Activated CD8-positive, alpha-beta memory T cell treated with anti-CD3 and anti-CD28 coated beads for 36 hours (primary cell): ENCODE measurements at regions not wholly inside any gene's neighbourhood (a gene's known extent, or its start where the extent isn't known, plus 50 kb on each side); places are given as distances from the start of the nearest gene placed in this dataset.
"Not testable (repeated sequence)": the region's sequence is repeated elsewhere in the genome, so short reads cannot be mapped to it uniquely, and the experiment has no call there.

Experiments
- CTCF ChIA-PET: fragments of 350-600 bp; sonication (Branson Sonifier 250); formaldehyde crosslinking; loops from one replicate; lab custom pipeline; 2021; ENCODE audit warnings: antibody characterized with exemption; lab: Charles Lee
- POLR2A ChIA-PET: fragments of 350-600 bp; sonication (Branson Sonifier 250); formaldehyde crosslinking; loops from one replicate; lab custom pipeline; 2021; ENCODE audit warnings: antibody characterized with exemption; lab: Charles Lee

DNA sequence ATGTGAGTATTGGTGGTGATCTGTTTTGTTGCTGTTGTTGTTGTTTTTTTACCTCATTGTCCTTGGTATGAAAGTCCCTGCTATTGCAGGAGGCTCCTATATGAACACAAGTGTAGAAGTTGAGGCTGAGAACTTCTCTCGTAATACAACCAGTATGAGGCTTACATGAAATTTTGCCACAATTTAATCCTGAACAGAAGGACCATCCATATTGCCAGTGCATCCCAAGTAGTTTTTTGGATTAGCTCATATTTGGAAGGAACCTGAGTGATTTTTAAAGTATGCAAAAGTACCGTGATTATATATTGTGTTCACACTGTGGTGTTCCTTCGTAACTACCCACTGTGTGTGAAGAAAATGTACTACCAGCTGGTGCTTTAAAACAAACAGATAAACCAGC is 2095.5 kb upstream of the WWC1 start:
- ChIA-PET CTCF (no interaction called here), POLR2A (no interaction called here)

DNA sequence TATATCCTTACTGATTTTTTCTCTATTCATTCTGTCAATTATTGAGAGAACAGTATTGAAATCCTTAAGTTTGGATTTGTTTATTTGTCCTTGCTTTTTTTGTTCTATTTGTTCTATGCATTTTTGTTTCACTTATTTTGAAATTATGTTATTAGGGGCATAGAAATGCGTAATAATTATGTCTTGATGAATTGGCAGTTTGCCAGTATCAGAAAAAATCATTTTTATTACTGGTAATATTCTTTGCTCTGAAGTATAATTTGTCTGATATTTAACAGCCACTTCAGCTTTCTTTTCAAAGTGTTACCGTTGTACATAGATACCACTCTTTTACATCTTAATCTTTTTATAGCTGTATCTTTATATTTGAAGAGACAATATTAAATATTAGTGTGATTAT is 2090.9 kb upstream of the WWC1 start:
- POLR2A ChIA-PET, result no interaction called here
- CTCF ChIA-PET, result no interaction called here

DNA sequence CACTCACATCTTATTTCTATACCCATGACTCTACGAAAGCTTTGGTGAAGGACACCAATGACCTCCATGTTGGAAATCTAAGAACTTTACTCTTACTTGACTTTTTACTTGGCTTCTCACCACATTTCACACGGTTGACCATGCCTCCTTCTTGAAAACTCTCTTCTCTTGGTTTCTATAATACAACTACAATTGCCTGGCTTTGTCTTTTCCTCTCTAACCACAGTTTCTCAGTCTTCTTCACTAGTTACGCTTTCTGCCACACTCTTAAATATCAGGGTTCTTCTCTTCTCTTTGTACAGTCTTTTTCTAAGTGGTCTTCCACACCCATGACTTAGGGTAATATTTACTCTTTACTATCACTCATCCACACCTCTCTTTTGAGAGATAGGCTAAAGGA is 2079.8 kb upstream of the WWC1 start:
- ChIA-PET CTCF (no interaction called here), POLR2A (no interaction called here)

DNA sequence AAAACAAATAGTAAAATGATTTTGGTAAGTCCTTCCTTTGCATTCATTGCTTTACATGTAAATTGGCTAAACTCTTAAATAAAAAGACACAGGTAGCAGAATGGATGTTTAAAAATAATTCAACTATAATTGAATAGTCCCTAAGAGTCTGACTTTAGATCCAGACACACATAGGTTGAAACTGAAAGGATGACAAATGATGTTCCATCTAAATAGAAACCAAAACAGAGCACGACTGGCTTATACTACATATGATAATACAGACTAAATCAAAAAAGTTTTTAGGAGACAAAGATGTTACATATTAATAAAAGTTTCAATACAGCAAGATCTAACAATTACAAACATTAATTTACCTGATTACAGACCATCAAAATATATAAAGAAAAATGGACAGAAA is 2055.1 kb upstream of the WWC1 start:
- CTCF ChIA-PET, result no interaction called here

DNA sequence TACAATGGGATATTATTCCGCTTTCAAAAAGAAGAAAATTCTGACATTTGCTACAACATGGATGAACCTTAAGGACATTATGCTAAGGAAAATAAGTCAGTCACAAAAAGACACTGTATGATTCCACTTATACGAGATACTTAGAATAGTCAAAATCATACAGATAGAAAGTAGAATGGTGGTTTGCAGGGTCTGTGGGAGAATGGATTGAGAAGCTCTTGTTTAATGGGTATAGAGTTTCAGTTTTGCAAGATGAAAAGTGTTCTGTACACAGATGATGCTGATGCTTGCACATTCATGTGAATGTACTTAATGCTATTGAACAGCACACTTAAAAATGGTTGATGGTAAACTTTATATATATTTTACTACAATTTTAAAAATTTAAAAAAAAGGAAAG is 2050.7 kb upstream of the WWC1 start:
- ChIA-PET CTCF (interaction anchor here (0.7 kb wide), 1 partner anchor 643 kb away, joined by 3 read pairs; no protein-coding TSS in a partner anchor), POLR2A (no interaction called here)

More for the DNA sequence above, 2055.1 kb upstream of the WWC1 start:
- POLR2A ChIA-PET, result no interaction called here

DNA sequence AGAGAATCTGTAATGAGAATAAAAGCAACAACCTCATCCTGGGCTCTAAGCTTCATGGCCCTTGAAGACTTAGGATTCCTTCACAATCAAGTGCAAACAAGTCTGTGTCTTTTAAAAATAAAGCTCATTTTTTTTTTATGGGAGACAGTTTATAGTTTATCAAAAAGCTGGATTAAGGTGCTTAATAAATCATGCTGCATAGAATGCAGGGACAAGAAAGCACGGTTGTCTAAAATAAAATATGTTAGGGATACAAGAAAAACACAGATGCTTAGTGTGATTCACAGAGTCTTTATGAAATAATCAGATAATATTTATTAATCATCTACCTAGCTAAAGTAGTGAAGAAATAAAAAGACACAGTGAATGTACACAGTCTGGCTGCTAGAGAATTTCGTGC is 2045.9 kb upstream of the WWC1 start:
- POLR2A ChIA-PET, result no interaction called here
- CTCF ChIA-PET, result interaction anchor here (0.6 kb wide), 1 partner anchor 1764 kb away, joined by 5 read pairs; no protein-coding TSS in a partner anchor

DNA sequence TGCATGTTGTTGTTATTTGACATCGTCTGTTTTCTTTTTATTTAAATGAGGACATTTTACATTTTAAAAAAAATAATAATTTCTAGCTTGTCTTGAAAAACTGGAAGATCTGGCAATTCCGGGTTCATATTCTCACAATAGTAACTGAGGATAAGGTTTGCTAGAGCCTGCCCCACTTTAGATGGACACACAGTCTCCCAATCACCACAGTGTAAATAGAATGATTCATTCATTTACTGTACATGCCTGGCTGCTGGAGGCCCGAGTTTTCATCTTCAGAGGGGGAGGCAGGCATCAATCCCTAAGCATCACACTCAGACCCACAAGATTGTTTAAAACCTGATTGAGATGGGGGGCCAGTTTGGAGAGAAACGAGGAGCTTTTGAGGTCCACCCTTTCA is 2039.7 kb upstream of the WWC1 start:
- POLR2A ChIA-PET, result no interaction called here
- CTCF ChIA-PET, result no interaction called here

DNA sequence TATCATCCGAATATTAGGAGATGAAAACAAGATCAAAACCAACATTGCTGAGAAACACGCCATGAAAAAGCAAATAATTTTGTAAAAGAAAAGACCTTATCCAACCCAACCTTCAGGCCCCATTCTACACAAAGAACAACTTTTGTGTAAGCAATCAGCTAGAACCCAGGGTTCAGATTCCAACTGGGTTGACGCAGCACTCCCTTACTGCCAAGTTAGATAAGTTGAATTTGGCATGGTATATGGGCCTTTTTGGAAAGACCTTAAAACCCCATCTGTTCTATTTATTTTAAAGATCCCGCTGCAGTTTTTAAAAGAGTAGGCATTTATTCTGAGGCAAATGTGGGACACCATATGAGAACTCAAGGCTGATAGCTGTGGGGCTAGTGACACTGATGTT is 2033.8 kb upstream of the WWC1 start:
- ChIA-PET CTCF (no interaction called here), POLR2A (no interaction called here)

DNA sequence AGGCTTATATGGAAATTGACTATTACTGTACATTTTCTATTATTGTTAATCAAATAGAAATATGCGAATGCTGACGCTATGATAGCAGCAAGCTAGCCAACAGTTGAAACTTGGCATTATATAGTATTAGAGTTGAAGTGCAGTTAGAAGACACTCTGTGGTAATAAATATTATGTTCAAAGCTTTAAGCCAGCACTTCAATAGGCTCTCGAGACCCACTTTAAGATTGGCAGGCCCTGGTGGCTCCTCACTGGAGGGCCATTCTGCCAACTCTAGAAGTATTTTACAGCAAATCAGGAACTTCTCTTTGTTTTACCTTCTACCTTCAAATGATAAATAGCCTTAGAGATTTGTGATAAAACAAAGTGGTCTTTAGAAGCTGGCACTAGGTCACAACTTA is 2029.0 kb upstream of the WWC1 start:
- ChIA-PET POLR2A (no interaction called here), CTCF (no interaction called here)

DNA sequence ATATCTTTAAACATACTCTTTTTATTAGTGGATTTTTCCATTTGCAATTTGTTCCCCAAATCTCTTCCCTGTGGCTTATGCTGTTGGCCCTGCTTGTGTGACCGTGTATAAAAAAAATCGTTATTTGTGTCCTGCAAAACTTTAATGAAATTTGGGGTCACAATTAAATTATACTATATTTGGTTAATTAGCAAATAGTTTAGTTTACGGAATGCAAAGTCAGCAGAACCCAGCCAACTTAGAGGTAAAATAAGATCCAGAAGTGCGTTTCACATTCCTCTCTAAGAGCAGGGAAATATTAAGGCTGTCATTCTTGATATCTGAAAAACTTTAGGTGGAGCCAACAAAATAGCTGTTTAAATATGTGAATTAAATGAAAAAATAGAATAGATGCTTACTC is 2023.5 kb upstream of the WWC1 start:
- ChIA-PET POLR2A (no interaction called here), CTCF (no interaction called here)

DNA sequence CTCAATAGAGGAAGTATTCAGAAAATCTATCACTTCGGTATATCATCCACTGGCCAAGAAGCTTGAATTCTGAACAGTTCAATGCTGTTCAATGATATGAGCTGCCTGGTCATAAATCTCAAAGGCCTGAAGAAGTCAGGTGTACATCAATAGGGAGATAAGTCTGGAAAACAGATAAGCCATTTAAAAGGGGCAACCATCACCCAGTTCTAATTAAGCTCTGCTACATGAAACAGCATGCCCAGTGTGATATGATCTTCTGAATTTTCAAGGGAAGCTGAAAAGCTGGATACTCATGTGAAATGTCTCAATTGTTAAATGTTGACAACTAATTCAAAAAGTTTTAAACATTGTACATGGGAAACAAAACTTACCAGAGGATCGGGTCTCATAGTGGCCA is 2020.7 kb upstream of the WWC1 start:
- ChIA-PET POLR2A (no interaction called here), CTCF (no interaction called here)

DNA sequence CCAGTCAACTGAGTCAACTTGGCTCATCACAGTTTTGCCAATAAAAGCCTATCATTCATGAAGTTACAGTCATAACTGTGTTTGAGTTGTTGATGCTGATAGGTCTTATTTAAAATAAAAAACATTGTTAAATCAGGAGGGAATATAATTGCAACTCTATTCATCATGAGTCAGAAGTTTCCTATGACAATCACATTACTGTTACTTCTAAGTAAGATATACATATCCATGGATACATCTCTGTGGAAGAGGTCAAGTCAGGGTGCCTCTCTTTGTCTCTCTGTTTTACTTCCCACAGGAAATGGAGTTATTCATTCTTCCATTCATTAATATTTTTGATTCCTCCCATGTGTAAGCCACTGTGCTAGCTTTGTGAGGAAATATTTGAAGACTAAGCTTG is 2015.4 kb upstream of the WWC1 start:
- CTCF ChIA-PET, result no interaction called here

DNA sequence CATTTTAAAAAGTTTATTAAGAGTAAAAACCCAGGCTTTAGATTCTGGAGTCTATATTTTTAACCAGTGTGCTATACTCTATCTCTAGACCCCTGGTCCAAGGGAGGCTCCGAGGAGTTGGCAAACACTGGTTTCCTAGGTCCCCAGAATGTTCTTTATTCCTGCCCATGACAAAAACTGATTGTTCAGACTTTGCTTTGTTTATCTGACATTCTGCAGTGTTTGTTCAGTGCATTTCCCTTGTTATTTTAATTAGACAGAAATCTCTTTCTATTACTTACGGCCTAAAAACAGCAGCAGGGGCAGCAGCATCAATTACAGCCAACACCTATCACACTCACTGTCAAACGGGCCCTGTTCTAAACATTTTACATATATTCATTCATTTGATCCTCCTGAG is 2011.6 kb upstream of the WWC1 start:
- CTCF ChIA-PET, result no interaction called here
- POLR2A ChIA-PET, result no interaction called here

More for the DNA sequence above, 2015.4 kb upstream of the WWC1 start:
- POLR2A ChIA-PET, result no interaction called here

DNA sequence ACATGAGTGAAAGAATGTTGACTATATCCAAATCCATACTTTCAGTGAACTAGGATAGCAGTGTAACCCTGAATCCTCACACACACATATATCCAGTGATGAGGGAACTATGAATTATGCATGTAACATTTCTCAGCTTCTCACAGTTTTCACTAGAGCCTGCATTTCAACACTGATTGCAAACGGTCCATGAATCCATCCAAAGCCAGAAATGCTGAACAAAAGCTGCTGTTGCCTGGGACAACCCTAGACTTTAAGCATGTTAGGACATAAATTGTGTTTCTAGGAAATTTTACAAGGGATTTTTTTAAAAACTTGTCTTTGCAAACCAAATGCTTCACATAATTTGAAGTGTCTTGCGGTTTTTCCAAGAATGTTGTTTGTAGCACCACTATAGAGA is 2010.0 kb upstream of the WWC1 start:
- ChIA-PET POLR2A (no interaction called here), CTCF (no interaction called here)

DNA sequence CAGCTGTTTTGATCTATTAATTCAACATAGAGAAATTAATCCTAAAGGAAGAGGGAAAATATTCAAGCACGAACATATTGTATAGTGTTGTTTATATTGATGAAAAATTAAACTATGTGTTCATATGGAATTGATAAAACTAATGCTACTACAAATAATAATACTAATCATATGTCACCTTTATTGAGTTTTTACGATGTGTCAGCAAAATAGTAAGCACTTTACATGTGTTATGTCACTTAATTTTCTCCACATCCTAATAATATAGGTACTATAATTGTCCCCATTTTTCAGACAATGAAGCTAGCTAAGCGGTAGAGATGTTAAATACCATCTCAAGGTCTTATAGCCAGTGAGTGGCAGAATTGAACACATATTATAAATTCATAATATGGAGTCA is 2008.5 kb upstream of the WWC1 start:
- ChIA-PET CTCF (no interaction called here), POLR2A (no interaction called here)

DNA sequence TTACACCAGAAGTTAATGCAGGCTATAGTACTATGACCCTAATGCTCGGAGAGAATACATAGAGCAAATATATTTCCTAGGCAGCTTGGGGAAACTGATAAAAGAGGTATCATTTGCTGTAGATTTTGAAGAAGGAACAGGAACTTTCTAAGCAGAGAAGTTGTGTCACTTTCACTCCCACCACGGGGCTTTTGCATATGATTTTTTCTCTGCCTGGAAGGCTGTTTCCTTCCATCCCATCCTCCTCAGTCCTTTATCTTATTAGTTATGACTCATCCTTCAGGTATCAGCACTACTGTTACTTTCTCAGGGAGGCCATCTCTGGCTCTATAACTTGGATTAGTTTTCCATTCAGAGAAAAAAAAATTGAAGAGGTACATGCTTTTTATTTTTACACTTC is 2006.1 kb upstream of the WWC1 start:
- POLR2A ChIA-PET, result no interaction called here
- CTCF ChIA-PET, result no interaction called here

DNA sequence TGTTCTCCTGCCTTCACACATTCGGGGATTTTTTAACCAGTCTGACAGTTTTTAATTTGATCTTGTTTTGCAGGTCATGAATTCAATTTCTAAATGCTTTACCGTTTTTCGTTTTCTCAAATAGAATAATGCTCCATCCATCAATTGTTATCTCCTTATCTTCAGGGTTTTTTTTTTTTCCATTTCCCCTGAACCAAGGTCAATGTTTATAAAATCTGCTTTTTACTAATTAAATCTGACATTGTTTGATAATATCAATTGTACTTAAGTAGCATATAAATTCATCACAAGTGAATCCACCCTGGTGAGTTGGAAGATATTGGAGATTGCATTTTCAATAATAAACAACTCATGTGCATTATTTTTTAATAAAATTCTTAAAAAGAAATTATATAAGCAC is 2004.6 kb upstream of the WWC1 start:
- ChIA-PET POLR2A (no interaction called here), CTCF (no interaction called here)

DNA sequence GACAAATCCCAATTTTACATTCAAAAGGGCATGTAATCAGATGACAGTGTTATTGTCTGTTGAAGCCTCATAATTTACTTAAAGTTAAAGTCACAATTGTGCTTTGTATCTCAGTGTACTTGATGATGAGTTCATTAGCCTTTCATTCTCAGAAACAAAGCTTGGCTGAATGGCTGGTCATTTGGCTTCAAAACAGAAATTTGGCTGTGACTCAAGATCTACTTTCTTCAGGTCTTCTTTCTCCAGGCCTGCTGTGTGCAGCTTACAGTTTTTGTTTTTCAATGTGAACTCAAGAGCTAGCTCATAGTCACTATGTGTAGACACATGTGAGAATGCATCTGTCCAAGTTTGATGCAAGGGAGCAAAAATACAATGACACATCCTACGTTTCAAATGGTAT is 2003.6 kb upstream of the WWC1 start:
- ChIA-PET POLR2A (no interaction called here), CTCF (no interaction called here)

DNA sequence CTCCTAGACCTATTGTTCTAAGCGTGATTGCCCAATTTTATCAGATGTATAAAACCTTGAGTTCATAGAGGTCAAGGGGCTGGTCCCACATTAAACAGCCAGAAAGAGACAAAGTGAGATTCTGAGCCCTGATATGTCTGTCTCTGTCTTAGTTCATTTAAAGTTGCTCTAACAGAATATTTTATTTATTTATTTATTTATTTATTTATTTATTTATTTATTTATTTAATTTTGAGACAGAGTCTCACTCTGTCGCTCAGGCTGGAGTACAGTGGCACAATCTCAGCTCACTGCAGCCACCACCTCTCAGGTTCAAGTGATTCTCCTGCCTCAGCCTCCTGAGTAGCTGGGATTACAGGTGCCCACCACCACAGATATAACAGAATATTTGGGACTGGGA is 1999.6 kb upstream of the WWC1 start:
- POLR2A ChIA-PET, CTCF ChIA-PET: not testable (repeated sequence)

DNA sequence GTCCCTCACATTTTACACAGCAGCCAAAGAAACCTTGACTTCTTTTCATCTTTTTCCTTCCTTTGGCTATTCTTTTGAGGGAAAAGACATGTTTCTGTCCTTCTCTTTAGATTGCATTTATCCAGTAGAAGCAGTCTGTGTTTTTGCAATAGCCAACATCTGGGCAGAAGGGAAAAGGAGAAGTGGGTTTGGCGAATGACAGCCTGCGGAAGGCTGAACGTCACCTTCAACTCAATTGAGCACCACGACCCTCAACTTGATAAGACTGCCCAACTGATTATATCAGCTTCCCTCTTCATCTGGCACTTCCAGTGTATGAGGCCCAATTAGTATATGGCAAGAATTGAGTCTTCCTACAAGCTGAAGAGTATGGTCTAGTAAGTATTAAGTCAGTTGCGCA is 1997.6 kb upstream of the WWC1 start:
- CTCF ChIA-PET, result no interaction called here

DNA sequence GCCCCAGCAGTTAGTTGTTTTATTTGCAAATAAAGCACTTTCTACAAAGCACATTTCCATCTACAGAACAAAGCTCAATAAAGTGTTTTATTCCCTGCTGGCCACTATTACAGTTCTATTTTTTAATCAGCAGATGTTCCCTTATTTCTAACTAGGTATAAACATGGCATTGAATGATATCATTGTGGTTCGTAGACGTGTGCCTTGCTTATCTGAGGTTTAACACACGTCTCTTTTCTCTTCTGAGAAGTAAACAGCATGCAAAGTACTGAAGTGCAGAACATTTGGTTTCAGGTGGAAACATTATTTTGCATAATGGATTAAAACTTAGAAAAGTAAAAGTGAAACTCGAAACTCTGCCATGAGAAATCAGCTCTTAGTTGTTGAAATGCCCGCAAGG is 1989.3 kb upstream of the WWC1 start:
- ChIA-PET POLR2A (no interaction called here), CTCF (no interaction called here)

More for the DNA sequence above, 1997.6 kb upstream of the WWC1 start:
- POLR2A ChIA-PET, result no interaction called here

DNA sequence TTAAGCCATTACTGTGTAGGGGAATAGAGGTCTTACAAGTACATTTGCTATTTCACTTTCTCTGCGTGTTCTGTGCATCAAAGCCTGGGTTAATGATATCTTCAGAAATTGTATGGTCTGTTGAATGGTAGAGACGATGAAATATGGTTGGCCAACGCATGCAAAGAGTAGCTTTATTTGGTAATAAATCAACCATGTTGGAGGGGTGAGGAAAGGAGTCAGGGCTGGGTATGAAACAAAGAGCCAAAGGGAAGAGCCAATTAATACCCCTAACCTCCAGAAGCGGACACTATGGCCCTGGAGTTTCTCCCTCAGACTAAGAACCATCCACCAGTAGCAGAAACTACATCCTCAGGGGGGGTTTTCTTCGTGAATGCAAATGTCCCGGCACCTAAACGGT is 1974.0 kb upstream of the WWC1 start:
- ChIA-PET CTCF (no interaction called here), POLR2A (no interaction called here)
